ENCODE measurements at regions not wholly inside any gene's neighbourhood (a gene's known extent, or its start where the extent isn't known, plus 50 kb on each side); places are given as distances from the start of the nearest gene placed in this dataset.

GRCh38 chr5:4989118-4989517, 151.0 kb upstream of the ADAMTS16 start:
- Mint-ChIP-seq H3K27ac (ENCODE audit: unreplicated experiment) (no peak overlapping the region), H3K36me3 (ENCODE audit: unreplicated experiment) (no peaks in the 10 kb centered on the region), H3K9me3 (ENCODE audit: unreplicated experiment) (no peaks in the 10 kb centered on the region), H3K27me3 (ENCODE audit: unreplicated experiment) (no peaks in the 10 kb centered on the region), H3K4me1 (ENCODE audit: low read depth, unreplicated experiment) (peaks cover 5% of the 10 kb centered on the region), H3K4me3 (ENCODE audit: unreplicated experiment) (no peak overlapping the region)
- TF ChIP-seq CTCF (IDR thresholded peaks at IDR 0.05; ENCODE audit: partially characterized antibody, unreplicated experiment): no peak
- DNase-seq: no peak

- Mint-ChIP-seq H3K9me3 (ENCODE audit: unreplicated experiment) (no peaks in the 10 kb centered on the region), H3K4me1 (ENCODE audit: low read depth, unreplicated experiment) (peaks cover 5% of the 10 kb centered on the region), H3K36me3 (ENCODE audit: unreplicated experiment) (no peaks in the 10 kb centered on the region), H3K27ac (ENCODE audit: unreplicated experiment) (no peak overlapping the region), H3K4me3 (ENCODE audit: unreplicated experiment) (no peak overlapping the region), H3K27me3 (ENCODE audit: unreplicated experiment) (no peaks in the 10 kb centered on the region)
- no peak for TF ChIP-seq CTCF (IDR thresholded peaks at IDR 0.05; ENCODE audit: partially characterized antibody, unreplicated experiment)
- DNase-seq: no peak
Observed at GRCh38 chr5:4990017-4990416, 150.1 kb upstream of the ADAMTS16 start.

- Mint-ChIP-seq H3K27me3 (ENCODE audit: unreplicated experiment) (no peaks in the 10 kb centered on the region), H3K27ac (ENCODE audit: unreplicated experiment) (no peak overlapping the region), H3K4me3 (ENCODE audit: unreplicated experiment) (no peak overlapping the region), H3K36me3 (ENCODE audit: unreplicated experiment) (no peaks in the 10 kb centered on the region), H3K4me1 (ENCODE audit: low read depth, unreplicated experiment) (peaks cover 5% of the 10 kb centered on the region), H3K9me3 (ENCODE audit: unreplicated experiment) (no peaks in the 10 kb centered on the region)
- TF ChIP-seq CTCF (IDR thresholded peaks at IDR 0.05; ENCODE audit: partially characterized antibody, unreplicated experiment): no peak
- peak; percentile 22 for DNase-seq
Observed at GRCh38 chr5:4990462-4990861, 149.7 kb upstream of the ADAMTS16 start.

- H3K27ac Mint-ChIP-seq (ENCODE audit: unreplicated experiment): no peak overlapping the region
- TF ChIP-seq CTCF (IDR thresholded peaks at IDR 0.05; ENCODE audit: partially characterized antibody, unreplicated experiment): no peak
- no peaks in the 10 kb centered on the region for H3K9me3 Mint-ChIP-seq (ENCODE audit: unreplicated experiment)
- peaks cover 5% of the 10 kb centered on the region for H3K4me1 Mint-ChIP-seq (ENCODE audit: low read depth, unreplicated experiment)
- no peak for DNase-seq
- H3K36me3 Mint-ChIP-seq (ENCODE audit: unreplicated experiment): no peaks in the 10 kb centered on the region
- H3K27me3 Mint-ChIP-seq (ENCODE audit: unreplicated experiment): no peaks in the 10 kb centered on the region
- H3K4me3 Mint-ChIP-seq (ENCODE audit: unreplicated experiment): no peak overlapping the region
Observed at GRCh38 chr5:4991925-4992324, 148.2 kb upstream of the ADAMTS16 start.

- no peak for DNase-seq
Observed at GRCh38 chr5:4995014-4995413, 145.1 kb upstream of the ADAMTS16 start.

More at GRCh38 chr5:4995014-4995413, 145.1 kb upstream of the ADAMTS16 start:
- no peak for TF ChIP-seq CTCF (IDR thresholded peaks at IDR 0.05; ENCODE audit: partially characterized antibody, unreplicated experiment)
- H3K4me1 Mint-ChIP-seq (ENCODE audit: low read depth, unreplicated experiment): peaks cover 5% of the 10 kb centered on the region
- peaks cover 3% of the 10 kb centered on the region for H3K9me3 Mint-ChIP-seq (ENCODE audit: unreplicated experiment)
- no peaks in the 10 kb centered on the region for H3K36me3 Mint-ChIP-seq (ENCODE audit: unreplicated experiment)
- no peak overlapping the region for H3K4me3 Mint-ChIP-seq (ENCODE audit: unreplicated experiment)
- H3K27ac Mint-ChIP-seq (ENCODE audit: unreplicated experiment): peak overlapping the region; percentile 9
- H3K27me3 Mint-ChIP-seq (ENCODE audit: unreplicated experiment): no peaks in the 10 kb centered on the region

Measured in glutamatergic neuron (in vitro differentiated cells).